ENCODE measurements at regions not wholly inside any gene's neighbourhood (a gene's known extent, or its start where the extent isn't known, plus 50 kb on each side); places are given as distances from the start of the nearest gene placed in this dataset.

DNA sequence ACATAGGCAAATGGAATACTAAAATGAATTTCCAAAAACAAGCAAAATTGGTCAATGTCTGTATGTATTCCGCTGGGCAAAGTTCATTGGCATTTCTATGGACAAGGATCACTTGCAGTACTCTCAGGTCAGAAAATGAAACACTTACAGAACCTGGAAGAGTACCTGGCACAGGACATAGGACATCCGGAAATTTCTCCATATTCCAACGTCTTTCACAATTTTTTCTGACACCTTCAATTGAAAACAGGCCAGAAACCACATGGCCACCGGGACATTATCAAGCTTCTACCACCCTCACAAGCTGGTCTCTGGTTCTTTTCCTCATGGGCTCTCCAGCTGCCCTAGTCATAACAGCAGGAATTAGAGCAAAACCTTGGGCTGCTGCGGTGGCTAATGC lies 96.9 kb upstream of the MSH6 start:
- no peak for DNase-seq (ENCODE audit: low read depth in 1 of 2, low spot score in 1 of 2)
- no peaks in the 10 kb centered on the region for H3K27me3 ChIP-seq (ENCODE audit: insufficient read depth, poor library complexity, severe bottlenecking)
- H3K4me3 ChIP-seq (replicated peaks; ENCODE audit: insufficient read depth, low read length): no peak overlapping the region
- no peak overlapping the region for H3K27ac ChIP-seq (replicated peaks)
- no peak for TF ChIP-seq GABPA (IDR thresholded peaks at IDR 0.05; ENCODE audit: low read depth)
- no peak for TF ChIP-seq SPI1 (IDR thresholded peaks at IDR 0.05; ENCODE audit: borderline replicate concordance, low read depth)
- TF ChIP-seq, protein P1, sequence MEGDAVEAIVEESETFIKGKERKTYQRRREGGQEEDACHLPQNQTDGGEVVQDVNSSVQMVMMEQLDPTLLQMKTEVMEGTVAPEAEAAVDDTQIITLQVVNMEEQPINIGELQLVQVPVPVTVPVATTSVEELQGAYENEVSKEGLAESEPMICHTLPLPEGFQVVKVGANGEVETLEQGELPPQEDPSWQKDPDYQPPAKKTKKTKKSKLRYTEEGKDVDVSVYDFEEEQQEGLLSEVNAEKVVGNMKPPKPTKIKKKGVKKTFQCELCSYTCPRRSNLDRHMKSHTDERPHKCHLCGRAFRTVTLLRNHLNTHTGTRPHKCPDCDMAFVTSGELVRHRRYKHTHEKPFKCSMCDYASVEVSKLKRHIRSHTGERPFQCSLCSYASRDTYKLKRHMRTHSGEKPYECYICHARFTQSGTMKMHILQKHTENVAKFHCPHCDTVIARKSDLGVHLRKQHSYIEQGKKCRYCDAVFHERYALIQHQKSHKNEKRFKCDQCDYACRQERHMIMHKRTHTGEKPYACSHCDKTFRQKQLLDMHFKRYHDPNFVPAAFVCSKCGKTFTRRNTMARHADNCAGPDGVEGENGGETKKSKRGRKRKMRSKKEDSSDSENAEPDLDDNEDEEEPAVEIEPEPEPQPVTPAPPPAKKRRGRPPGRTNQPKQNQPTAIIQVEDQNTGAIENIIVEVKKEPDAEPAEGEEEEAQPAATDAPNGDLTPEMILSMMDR (IDR thresholded peaks at IDR 0.05; ENCODE audit: insufficient read depth, low read length): no peak
- TF ChIP-seq REST (IDR thresholded peaks at IDR 0.05; ENCODE audit: insufficient replicate concordance, low read depth): no peak
- no peak for TF ChIP-seq POLR2AphosphoS5 (IDR thresholded peaks at IDR 0.05; ENCODE audit: low read depth)

GRCh38 chr2:47682216-47682749 lies 100.7 kb upstream of the MSH6 start:
- Histone ChIP-seq H3K27ac (replicated peaks) (no peak overlapping the region), H3K4me3 (replicated peaks; ENCODE audit: insufficient read depth, low read length) (no peak overlapping the region), H3K27me3 (ENCODE audit: insufficient read depth, poor library complexity, severe bottlenecking) (no peaks in the 10 kb centered on the region)
- TF ChIP-seq SPI1 (IDR thresholded peaks at IDR 0.05; ENCODE audit: borderline replicate concordance, low read depth) (no peak), REST (IDR thresholded peaks at IDR 0.05; ENCODE audit: insufficient replicate concordance, low read depth) (no peak)
- no peak for DNase-seq (ENCODE audit: low read depth in 1 of 2, low spot score in 1 of 2)

- Histone ChIP-seq H3K27ac (replicated peaks) (no peak overlapping the region), H3K27me3 (ENCODE audit: insufficient read depth, poor library complexity, severe bottlenecking) (no peaks in the 10 kb centered on the region), H3K4me3 (replicated peaks; ENCODE audit: insufficient read depth, low read length) (no peak overlapping the region)
- no peak for DNase-seq (ENCODE audit: low read depth in 1 of 2, low spot score in 1 of 2)
- TF ChIP-seq, protein P1 (IDR thresholded peaks at IDR 0.05; ENCODE audit: insufficient read depth, low read length): no peak
- TF ChIP-seq SPI1 (IDR thresholded peaks at IDR 0.05; ENCODE audit: borderline replicate concordance, low read depth) (no peak), REST (IDR thresholded peaks at IDR 0.05; ENCODE audit: insufficient replicate concordance, low read depth) (no peak), GABPA (IDR thresholded peaks at IDR 0.05; ENCODE audit: low read depth) (no peak), POLR2AphosphoS5 (IDR thresholded peaks at IDR 0.05; ENCODE audit: low read depth) (no peak)
Measured at GRCh38 chr2:47676261-47676926, 105.6 kb upstream of the KCNK12 start.
